Kidney tubule cell (primary cell): ENCODE measurements at regions not wholly inside any gene's neighbourhood (a gene's known extent, or its start where the extent isn't known, plus 50 kb on each side); places are given as distances from the start of the nearest gene placed in this dataset.
"Not testable (repeated sequence)": the region's sequence is repeated elsewhere in the genome, so short reads cannot be mapped to it uniquely, and the experiment has no call there.

Experiments
- DNase-seq: peaks from one replicate; pipeline ENCODE4 v3.0.0-alpha.2; 2018; ENCODE audit warnings: low spot score

DNA sequence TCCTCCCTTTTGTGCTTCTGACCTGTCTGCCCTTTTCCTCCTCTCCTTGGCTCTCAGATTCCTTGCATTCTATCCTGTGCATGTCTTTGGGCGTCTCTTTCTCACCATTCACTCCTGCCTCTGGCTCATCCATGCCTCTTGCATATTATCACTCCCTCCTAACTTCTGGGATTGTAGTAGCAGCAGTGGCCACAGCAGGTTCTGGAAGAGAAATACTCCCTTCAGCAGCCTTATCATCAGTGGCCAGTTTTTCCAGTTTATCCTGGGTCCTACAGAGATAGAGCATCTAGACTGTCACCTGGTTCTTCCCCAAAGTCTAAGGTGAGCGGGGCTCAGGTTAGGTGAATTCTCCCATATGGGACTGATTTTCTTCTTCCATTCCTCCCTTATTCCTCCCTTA, 354.0 kb upstream of the CCL2 start:
- no peak for DNase-seq

DNA sequence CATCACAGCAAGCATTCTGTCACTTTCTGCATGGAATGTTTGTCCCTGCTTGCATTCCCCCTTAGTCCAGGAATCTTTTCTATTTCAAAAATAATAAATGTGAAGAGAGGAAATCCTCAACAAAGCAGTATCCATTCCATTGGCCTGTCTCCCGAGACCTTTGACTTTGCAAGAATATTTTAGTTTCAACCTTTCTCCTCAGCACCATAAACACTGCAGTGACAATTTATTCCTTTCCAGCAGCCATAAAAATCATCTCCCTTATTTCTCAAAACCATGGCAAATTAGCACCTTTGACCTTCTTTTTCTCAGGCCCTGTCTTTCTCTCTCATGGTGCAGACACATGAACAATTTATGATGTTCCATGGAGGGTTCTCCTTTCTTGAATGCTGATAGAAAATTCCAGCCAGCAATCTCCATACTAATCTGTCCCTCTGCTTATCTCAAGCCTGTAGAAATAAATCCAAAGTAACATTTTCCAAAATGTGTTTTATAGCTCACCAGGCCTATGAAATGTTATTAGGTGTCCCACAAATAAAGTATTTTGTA, 352.1 kb upstream of the CCL2 start:
- no peak for DNase-seq

DNA sequence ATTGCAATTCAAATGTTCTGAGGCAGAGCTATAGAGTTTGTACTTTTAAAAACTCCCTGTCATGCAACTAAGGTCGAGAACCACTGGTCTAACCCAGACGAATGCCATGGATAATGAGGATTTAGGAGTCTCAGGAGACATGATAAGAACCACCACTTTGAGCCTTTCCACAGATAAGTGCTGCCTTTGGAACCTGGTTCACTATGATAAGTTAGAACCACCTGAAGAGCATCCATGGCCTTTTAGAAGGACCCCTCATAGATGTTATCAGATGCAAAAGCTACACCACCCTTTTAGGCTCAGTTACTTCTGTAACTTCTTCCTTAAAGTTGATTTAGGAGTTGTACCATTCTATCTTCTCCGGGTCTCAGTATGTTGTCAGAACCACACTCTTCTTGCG, 350.6 kb upstream of the CCL2 start:
- DNase-seq = no peak

DNA sequence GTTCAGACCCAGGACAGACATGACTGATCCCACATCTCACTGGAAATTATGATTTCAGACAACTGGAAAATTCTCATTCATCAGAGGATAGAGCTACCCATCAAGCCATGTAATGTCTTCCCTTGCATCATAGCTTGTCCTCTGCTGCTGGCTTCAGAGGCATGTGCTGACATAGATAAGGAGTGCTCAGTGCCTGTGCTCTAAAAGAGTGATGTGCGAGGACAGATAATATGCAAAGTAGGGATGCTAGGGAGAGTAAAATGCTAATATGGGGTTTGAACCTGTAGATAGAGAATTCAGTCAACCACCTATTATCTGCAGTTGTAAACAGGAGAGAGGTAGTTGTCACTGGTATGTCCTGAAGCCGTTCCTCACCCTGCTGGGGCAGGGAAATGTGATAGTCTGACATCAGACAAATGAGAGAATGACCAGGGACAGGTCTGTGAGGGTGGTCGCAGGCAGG, 349.7 kb upstream of the CCL2 start:
- no peak for DNase-seq

DNA sequence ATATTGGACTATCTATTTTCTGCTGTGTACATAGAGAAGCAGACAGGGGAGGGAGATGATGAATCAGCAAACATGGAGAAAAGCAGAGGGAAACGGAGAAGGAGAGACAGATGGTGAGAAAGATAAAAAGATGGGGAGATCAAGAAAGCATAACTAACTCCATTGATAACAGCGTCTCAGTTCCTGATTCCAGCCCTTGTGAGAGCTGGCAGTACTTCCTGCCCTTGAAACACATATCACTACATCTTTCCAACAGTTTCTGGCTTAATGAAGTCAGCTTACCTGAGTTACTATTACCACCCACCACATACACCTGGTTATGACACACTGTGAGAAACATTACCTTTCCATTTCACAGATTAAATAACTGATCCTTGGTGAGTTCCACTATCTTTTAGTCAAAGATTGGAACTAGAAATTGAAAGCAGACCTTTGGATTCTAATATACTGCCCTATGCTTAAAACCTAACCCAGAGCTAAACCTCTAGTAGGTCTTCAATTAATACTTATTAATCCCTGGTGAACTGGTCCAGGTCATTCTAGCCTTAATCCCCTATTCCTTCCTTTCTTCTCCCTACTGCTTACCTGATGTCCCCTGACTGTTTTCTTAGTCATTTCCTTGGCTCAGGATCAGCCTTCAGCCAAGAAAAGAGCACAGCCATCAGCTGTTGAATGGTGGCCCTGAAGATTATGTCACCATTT, 346.6 kb upstream of the CCL2 start:
- DNase-seq = no peak

DNA sequence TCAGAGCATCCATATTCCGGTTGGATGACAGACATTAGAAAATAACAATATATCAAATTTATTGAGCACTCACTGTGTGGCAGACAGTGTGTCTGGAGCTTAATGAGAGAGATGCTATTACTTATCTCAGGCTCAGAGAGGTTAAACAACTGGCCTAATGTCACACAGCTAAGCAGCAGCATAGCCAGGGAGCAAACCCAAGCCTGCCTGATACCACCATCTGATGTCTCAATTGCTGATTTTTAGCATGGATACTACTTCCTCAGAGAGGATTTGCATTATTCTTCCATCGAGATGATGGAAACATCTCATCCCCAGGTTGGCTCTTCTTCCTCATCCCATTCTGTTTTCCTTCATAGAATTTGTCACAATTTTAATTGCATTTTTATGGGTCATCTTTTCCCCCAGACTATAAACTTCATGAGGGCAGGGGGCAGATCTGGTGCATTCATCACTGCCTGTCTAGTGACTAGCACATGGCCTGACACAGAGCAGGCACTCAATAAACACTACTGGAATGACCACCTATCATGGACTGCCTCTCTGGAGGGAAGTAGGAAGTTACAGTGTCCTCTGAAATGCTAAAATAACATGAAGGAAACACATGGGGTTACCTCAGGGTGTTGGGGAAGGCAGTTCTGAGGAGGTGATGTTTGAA, 344.8 kb upstream of the CCL2 start:
- DNase-seq = no peak

DNA sequence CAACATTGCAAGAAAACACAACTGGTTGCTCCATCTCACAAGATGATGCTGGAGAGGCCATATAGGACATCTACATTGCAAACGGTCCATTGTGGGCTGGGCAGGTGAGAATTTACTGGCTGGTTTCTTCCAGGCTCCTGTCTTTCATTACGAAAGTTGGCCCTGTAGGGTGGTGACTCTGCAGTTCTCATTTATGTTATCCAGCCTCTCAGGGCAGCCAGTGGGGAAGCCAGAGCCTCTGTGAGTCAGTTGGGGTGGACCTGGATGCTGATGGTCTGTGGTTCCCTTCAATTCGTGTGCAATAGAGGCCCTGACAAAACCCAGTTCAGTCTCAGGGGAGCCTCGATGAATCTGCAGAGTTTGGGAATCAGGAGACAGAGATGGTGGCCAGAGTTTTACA, 341.0 kb upstream of the CCL2 start:
- DNase-seq = no peak

DNA sequence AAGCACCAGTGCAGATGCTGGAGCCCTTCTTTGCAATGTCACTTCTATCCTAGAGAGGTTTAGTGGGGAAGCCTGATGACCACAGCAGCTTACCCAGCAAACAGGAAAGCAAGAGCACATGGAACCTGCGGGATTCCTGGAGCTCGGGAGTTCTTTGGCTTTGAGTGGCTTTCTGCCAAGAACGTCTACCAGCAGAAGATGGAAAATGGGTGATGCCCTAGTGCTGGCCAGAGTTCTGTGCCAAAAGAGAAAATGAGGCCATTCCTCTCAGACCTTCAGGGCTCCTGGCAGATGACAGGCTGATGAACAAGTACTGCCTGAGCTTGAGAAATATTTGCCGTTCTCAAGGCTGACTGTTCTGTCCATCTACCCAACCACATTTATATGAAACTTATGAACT, 332.1 kb upstream of the CCL2 start:
- DNase-seq = no peak

DNA sequence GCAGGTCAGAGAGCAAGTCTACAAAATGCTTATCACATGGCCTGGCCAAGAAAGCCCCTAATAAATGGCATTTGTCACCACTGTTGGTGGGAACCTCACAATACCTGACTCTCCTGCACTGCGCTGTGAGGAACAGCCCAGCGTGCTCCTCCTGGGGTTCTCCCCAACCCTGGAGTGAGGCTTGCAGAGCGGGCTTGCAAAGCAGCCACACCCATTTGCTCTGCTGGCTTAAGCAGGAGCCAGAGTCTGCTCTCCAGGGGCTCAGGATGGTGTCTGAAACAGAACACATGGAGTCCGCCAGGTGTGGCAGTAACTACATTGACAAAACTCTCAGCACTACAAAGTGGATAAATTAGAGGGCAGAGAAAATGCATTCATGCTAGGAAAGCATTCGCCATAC, 331.0 kb upstream of the CCL2 start:
- no peak for DNase-seq

DNA sequence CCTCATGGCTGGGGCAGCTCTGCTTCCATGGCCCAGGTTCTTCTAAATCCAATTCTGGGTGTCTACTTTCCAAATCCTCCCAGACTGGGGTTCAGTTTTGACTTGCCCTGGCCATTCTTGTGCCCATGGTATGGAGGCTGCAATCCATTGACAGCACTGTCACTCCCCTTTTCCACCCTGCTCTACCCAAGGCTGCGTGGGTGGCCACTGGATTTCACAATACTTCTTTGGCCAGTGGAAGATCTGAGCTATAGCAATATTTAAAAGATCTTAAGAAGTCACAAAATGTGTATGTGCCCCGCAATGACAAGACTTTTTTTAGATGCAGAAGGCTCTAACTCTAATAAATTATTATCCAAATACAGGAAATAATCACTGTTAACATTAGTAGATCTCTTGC, 329.4 kb upstream of the CCL2 start:
- no peak for DNase-seq

DNA sequence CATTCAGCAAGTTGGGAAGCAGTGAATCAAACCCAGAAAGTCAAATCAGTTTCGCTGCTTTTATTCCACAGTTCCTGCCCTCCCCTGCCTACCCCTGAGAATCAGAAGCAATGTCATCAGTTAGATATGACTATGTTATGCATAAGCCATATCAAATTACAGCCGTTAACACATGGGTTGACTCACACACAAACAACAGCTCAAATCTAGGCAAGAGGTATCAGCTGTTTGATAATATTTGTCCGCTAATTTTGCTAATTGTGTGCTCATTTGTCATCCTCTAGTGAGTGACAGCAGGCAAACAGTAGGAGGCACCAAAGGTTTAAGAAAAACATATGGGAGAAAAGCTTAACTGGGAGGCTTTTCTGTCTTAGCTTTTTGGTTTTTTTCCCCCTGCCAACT, 327.4 kb upstream of the CCL2 start:
- DNase-seq = peak; percentile 31

DNA sequence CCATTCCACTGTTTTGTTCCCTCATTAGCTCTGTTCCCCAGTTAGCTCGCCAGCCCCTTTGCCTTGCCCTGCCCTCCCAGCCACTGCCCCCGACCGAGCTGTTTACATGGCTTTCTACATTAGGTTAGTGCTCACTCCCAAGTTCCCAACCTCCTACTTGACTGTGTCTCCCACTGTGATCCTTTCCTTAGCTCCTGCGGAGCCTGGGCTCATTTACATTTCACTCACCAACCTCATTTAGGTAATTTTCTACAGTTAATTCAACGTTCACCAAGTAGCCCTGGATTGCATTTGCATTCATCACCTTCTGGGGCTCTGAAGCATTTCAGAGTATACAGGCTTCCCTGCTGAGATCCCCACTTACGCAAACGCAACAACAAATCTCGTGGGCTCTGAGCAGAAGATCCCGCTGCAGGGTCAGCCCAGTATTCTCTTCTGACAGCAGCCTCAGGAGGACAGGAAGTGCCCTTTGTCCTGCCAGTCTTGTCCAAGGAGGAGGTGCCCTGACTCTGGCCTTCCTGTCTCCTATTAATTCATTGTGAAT, 325.8 kb upstream of the CCL2 start:
- peak; percentile 4 for DNase-seq

DNA sequence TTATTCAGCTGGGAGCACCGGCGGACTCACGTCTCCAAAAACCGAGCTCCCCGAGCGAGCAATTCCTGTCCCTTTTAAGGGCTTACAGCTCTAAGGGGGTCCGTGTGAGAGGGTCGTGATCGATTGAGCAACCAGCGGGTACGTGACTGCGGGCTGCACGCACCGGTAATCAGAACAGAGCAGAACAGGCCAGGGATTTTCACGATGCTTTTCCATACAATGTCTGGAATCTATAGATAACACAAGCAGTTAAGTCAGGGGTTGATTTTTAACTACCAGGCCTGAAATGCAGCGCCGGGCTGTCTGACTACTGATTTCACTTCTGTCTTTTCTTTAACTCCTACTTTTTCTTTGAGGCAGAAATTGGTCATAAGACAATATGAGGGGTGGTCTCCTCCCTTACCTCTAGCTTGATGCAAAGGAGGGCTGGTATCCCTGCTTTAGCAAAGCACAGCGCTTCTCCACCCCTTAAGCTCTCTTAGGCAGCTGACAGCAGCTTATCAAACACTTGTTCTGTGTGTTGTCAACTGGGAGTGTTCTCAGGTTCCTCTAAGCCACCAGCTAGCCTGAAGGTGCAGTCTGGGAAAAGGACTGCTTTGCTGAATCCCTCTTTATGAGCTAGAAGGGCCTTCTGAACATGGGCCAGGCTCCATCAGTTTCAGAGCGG, 323.8 kb upstream of the CCL2 start:
- DNase-seq = not testable (repeated sequence)

DNA sequence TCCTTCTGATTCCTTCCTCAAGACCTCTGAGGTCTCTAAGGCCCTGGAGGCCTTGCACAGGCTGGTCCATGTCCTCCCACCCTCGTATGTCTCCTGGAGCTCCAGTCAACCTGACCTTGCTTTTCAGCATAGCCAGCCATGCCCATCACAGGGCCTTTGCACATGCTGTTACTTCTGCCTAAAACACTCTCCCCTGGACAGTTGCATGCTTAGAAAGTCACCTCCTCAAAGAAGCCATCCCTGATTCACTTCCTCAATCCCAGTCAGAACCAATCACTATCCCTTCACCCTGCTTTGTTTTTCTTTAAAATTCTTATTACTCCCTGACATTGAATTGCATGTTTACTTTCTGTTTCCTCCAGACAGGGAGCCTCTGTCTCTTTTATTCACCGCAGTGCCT, 322.1 kb upstream of the CCL2 start:
- no peak for DNase-seq

DNA sequence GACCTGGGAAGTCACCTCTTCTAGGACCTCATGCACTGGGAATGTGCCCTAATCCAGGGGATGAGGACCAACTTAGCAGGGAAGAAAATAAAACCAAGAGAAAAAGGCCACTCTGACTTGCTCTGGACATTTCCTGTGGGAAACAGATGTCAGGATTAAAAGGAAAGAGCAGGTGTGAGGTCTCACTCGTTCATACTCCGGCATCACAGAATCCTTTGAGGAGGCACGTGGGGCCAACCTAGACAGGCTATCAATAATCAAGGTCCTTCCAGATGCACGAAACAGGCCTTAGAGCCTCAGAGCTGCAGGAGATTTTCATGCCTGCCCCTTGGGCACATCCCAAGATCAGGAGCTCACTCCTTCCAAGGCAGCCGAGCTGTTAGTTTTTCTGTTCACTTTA, 321.5 kb upstream of the CCL2 start:
- DNase-seq = no peak

DNA sequence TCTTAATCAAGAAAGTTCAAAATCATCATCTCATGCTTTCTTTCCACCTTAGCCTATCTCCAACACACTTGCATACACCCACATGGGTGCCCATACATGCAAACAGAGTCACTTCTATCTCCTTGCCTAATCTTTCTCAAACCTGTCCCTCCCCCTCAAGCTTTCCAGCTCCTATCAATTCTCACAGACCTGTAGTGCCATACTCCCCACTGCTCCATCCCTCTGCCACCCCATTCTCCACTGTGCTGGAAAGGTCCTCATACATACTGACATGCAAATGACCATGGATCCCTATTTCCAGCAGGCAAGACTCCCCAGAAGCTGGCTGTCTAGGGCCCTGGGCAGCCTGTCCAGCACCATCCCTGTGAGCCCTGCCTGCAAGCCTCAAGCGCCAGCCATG, 320.4 kb upstream of the CCL2 start:
- DNase-seq = no peak

DNA sequence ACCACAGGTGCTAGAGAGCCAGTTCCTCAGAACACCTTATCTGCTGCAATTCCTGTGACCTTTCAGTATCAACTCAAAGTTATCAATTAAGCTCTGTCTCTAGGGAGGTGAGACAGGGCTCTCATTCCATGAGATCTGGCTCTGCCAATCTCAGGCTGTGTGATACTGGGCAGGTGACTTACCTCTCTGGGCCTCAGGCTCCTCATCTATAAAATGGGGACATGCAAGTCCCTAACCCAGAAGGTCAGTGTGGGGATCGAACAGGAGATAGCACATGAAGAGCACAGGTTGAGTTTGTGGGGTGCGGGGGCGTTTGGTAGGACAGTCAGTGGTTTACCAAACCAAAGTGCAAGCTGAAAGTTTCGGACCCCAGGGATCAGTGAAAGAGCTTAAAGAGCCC, 319.3 kb upstream of the CCL2 start:
- DNase-seq = no peak

DNA sequence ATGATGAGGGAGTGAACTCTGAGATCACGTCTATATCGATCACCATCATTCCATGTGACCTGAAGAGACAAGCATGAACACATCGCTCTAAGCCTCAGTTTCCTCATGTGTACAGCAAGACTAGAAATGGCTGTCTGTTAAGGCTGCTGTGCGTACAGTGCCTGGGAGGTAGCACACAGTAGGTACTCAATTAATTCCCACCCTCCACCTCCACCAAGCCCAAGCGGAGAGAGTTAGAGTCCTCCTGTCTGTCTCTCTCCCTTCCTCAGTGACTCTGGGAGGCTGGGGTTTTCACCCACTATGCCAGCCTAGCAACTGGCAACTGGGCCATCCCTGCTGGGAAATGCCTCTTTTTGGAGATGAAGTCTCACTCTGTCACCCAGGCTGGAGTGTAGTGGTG, 318.3 kb upstream of the CCL2 start:
- DNase-seq = no peak

DNA sequence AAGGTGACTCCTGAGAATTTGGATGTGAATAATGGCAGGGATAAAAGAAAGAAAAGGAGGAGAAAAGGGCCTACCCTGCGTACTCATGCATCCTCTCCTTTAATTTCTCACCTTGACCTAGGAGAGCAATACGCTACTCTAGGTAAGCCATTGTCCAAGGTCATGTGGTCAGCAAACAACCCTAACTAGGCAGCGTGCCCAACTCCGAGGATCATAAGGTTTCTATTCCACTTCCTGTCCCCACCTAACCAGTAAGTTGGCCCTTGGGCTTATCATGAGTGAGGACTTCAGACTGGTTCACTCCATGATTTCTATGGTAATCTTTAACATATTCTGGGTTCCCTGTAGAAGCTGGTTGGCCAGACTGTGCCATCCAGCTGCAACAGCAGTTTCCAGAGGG, 315.1 kb upstream of the CCL2 start:
- no peak for DNase-seq

DNA sequence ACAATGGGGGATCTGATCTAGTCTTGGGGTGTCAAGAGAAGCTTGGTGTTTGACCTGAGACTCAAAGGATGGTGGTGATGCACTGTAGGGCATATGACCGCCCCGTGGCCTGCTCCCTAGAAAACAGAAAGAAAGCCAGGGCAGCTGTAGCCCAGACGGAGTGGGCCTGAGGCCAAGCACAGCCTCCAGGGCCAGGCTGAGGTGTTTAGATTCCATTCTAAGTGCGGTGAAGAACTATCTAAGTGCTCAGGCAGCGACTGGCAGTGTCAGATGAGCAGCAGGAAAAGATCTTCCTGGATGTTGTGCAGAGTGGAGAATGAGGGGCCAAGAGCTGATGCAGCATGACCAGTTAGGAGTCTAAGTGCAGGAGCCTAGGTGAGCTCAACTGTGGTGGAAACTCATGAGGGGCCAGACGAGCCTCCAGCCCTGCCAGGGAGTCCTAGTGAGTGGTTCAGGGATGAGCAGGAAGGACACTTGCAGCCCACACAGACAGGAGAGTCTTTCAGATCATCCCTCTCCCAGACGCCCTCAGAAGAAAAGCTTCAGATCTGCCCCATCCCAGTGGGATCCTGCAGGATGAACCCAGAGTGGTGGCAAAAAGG, 314.2 kb upstream of the CCL2 start:
- no peak for DNase-seq

DNA sequence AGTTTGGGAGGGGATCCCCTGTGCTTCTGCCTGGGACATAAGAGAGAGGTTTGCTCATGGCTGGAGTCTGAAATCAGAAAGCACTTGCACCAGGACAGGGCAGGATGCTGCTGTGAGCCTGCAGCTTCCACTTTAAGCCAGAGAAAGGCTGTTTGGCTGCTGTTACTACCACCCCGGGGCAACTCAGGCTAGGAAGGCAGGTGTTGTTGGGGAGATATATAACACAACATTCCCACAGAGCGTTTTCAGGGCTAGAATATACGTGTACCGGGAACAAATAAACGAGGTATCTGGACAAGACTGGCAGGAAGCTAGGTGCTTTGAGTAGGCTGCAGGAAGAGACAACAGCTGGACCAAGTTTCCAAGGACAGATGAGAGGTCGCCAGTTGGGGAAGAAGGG, 313.3 kb upstream of the CCL2 start:
- no peak for DNase-seq

DNA sequence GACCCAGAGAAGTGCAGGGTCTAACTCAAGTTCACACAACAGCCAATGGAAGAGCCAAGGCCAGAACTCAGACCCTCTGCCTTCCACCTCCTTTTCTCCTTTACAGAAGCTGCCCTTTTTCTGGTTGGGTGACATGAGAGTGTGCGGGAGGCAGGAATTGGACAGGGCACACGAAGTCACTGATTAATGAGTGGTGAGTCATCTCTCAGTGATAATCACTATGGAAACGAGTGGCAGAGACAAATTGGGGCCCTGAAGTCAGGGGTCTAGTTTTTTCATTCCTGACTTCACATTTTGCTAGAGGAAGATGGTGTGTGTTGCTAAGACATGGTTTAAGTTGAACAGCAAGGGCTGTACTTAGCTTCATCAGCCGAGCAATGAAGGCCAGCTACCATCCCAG, 312.7 kb upstream of the CCL2 start:
- no peak for DNase-seq

DNA sequence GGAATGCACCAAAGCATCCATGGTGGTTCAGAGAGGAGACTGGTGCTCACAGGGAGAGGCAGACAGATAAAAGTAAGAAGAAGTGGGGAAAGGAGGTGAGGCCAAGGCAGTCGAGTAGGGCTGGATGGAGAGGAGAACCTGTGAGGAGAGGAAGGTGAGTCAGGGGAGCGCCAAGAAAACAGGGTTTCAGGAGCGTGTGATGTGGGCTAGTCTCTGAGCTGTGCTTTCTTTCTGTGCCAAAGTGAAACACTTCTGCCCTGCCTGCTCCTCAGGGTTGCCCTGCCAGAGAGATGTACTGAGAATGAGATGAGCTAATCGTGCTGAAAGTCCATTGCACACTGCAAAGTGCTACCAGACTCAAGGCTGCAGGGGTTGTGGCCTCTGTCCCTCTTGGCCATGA, 310.7 kb upstream of the CCL2 start:
- no peak for DNase-seq
